ENCODE measurements at regions not wholly inside any gene's neighbourhood (a gene's known extent, or its start where the extent isn't known, plus 50 kb on each side); places are given as distances from the start of the nearest gene placed in this dataset.

- no peak for TF ChIP-seq TOX (CRISPR knock-in tag; IDR thresholded peaks at IDR 0.05; ENCODE audit: borderline replicate concordance)
- no peak for TF ChIP-seq ESRRG (CRISPR knock-in tag; IDR thresholded peaks at IDR 0.05)
- TF ChIP-seq ZNF565 (CRISPR knock-in tag; conservative IDR thresholded peaks at IDR 0.05; ENCODE audit: low read depth), result no peak
- TF ChIP-seq, protein P1, sequence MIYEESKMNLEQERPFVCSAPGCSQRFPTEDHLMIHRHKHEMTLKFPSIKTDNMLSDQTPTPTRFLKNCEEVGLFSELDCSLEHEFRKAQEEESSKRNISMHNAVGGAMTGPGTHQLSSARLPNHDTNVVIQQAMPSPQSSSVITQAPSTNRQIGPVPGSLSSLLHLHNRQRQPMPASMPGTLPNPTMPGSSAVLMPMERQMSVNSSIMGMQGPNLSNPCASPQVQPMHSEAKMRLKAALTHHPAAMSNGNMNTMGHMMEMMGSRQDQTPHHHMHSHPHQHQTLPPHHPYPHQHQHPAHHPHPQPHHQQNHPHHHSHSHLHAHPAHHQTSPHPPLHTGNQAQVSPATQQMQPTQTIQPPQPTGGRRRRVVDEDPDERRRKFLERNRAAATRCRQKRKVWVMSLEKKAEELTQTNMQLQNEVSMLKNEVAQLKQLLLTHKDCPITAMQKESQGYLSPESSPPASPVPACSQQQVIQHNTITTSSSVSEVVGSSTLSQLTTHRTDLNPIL (CRISPR knock-in tag; IDR thresholded peaks at IDR 0.05; ENCODE audit: low read depth), result no peak
These were observed 176.0 kb downstream of the SHOX2 start for GRCh38 chr3:157930000-157930780.
